IPS-15b (cell line): ENCODE measurements at regions not wholly inside any gene's neighbourhood (a gene's known extent, or its start where the extent isn't known, plus 50 kb on each side); places are given as distances from the start of the nearest gene placed in this dataset.

Experiments used
- H3K27me3 ChIP-seq: one replicate; pipeline ENCODE4 v1.6.1; 2013; ENCODE audit warnings: low read length; ENCODE audit not compliant: control insufficient read depth, insufficient read depth
- H3K36me3 ChIP-seq: one replicate; pipeline ENCODE4 v1.6.1; 2013; ENCODE audit warnings: low read length; ENCODE audit not compliant: control insufficient read depth, insufficient read depth
- H3K4me1 ChIP-seq: one replicate; pipeline ENCODE4 v1.6.1; 2013; ENCODE audit warnings: mild to moderate bottlenecking, low read length; ENCODE audit not compliant: control insufficient read depth, insufficient read depth
- H3K4me3 ChIP-seq: one replicate; pipeline ENCODE4 v1.5.1; 2013; ENCODE audit warnings: low read depth, low read length
- H3K9ac ChIP-seq: one replicate; pipeline ENCODE4 v1.6.1; 2013; ENCODE audit warnings: low read depth, mild to moderate bottlenecking, low read length
- H3K9me3 ChIP-seq: one replicate; pipeline ENCODE4 v1.6.1; 2013; ENCODE audit warnings: mild to moderate bottlenecking, low read length; ENCODE audit not compliant: control insufficient read depth, insufficient read depth

DNA sequence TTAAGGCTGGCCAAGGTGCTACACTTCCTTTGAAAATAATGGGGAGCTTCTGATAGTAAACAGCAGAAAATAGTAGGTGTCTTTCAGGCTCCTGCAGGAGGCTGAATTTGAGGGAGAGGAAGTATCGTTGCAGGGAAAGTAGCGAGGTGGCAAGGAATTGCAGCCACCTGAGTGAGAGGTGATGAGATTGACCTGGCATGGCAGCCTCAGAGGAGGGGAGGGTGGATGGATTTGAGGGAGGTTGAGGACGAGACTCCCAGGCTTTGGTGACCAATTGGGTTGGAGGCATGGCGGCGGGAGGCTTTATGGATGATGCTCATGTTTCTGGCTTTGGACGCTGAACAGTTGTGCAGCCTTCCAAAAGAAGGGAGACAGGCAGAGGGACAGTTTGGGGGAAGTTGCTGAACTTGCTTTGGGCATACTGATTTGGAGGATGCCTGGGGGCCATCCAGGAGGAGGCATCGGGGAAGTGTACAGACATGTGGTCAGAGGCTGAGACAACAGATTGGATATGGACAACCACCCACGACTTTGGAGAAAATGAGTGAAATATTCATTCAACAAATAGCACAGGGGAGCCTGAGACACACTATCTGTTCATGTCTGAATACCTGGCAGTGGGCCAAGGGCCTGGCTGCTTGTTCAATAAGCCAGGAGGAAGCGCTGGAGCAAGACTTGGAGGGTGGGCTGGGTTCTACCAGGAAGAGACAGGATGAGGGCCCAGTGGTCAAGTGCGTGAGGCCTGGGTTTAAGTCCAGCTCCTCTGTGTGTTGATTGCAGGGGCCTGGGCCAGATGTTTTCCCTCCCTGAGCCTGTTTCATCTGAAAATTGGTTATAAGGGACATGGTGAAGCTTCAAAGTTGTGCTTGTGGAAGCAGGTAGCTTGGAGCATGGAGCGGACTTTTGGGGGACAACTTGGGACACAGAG lies 113.2 kb downstream of the CEBPB start:
- H3K4me1 ChIP-seq: peaks cover 8% of the 10 kb centered on the region
- no peaks in the 10 kb centered on the region for H3K9me3 ChIP-seq
- H3K36me3 ChIP-seq: no peaks in the 10 kb centered on the region
- no peaks in the 10 kb centered on the region for H3K27me3 ChIP-seq
- H3K9ac ChIP-seq: no peak overlapping the region
- H3K4me3 ChIP-seq: no peak overlapping the region

DNA sequence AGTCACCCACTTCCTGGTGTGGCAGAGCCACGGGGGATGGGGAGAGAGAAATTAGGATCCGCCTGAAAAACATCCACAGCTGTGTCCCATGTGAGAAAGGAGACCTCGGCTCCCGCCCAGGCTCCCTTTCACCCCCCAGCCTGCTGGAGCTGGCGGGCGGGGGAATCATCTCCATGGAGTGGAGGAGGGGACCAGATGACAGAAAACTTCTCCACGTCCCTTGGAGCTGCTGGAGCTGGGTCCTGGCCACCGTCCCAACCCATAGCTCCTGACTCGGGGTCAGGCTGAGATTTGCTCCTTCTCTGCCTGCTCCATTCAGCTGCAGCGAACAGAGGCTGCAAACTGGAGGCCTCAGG lies 113.8 kb downstream of the CEBPB start:
- Histone ChIP-seq H3K9me3 (no peaks in the 10 kb centered on the region), H3K4me1 (peaks cover 9% of the 10 kb centered on the region), H3K9ac (no peak overlapping the region), H3K4me3 (no peak overlapping the region), H3K36me3 (no peaks in the 10 kb centered on the region), H3K27me3 (no peaks in the 10 kb centered on the region)

DNA sequence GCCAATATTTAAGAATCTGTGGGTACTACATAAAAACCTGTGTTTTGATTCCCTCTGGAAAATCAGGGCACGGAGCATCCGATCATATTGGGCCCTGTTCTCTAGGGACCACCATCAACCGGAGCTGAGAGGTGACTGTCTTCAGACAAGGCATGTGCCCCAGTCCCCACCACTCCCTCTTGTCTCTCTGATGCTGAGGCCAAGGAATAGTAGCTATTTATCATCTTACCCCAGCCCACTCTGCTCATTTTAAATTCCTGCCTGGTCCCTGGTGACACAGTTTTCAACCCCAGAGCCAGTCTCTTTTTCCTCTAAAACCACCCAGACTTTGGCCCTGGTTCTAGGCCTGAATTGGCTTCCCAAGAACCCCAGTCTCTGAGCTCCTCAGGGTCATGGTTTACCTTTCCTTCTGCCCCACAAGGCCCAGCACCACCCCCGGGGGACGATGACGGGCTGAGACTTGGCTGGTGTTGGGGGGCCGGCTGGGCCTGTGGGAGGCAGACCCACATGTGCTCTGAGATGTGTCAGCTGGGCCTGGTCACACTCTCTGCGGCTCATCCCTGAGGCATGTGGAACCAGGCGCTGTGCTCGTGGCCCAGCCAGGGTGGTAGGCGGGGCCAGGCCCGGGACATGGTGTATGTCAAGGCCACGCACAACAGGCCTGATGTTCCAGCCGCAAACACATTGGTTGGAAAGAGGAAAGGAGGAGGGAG lies 114.4 kb downstream of the CEBPB start:
- Histone ChIP-seq H3K4me1 (peaks cover 10% of the 10 kb centered on the region), H3K27me3 (no peaks in the 10 kb centered on the region), H3K36me3 (no peaks in the 10 kb centered on the region), H3K9me3 (no peaks in the 10 kb centered on the region), H3K9ac (no peak overlapping the region), H3K4me3 (no peak overlapping the region)

DNA sequence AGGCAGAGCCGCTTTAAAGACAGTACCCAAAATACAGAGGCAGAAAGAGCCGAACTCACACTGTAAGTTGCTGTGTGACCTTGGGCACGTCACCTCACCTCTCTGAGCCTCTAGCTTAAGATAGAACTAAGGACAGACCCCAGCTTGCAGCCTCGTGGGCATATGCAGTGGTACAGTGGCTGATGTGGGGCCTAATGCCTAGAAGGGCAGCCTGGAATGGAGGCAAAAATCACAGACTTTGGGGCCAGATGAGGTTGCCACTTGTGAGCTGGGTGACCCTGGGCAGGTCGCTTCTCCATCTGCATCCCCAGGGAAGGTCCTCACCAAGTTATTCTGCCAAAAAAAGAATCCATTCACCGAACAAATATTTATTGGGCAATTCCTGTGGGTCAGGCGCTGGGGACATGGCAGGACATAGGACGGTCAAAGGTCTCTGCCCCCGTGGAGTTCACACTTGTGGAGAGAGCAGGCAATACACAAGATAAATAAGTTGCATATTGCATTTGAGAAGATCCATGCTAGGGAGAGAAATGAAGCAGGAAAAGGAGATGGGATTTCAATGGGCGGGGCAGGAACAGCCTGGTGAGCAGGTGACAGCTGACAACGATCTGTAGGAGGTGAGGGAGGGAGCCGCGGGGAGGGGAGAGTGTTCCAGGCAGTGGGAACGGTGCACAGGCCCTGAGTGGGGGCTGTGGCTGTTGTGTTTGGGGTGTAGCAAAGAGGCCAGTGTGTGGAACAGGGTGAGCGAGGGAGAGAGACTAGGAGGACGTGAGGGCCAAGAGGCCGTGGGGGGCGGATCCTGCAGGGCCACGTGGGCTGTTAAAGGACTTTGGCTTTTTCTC lies 115.2 kb downstream of the CEBPB start:
- no peaks in the 10 kb centered on the region for H3K36me3 ChIP-seq
- no peak overlapping the region for H3K4me3 ChIP-seq
- no peak overlapping the region for H3K9ac ChIP-seq
- H3K4me1 ChIP-seq: peaks cover 10% of the 10 kb centered on the region
- H3K9me3 ChIP-seq: no peaks in the 10 kb centered on the region
- H3K27me3 ChIP-seq: no peaks in the 10 kb centered on the region

DNA sequence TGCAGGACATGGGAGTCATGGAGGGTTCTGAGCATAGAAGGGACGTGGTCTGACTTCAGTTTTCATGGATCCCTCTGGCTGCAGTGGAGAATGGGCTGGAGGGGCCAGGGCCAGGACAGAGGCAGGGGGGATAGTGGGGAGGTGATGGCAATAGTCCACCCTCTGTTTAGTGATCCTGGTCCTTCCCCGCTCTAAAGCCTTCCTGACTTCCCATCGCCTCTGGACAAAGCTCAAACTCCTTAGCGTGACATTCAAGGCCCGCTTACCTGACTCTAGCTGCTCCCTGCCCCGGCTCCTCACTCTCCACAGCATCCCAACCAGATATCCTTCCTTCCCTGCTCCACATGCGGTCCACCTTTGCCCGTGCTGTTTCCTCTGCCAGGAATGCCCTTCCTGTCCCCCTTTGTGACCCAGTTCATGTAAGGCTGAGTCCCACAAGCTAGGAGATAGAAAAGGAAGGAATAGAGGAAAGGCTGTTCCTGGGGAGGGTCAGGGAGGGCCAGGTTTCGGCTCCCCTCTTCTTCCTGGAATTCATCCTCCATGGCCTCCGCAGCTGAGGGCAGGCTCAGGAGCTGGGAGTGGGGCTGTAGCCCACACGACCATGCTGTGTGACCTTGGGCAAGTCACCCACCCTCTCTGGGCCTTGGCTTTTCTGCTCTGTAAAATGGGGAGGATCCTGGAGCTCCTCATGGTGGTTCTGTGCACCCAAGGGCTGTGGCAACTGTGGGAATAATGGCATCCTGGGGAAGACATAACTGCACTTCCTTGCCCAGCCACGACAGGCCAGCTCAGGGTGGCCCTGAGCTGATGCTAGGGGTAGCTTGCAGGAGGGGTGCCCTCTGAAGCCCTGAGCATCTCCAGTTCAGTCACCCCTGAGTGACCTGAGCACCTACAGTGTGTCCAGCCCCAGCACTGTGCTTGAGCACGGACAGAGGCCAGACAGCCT lies 116.1 kb downstream of the CEBPB start:
- H3K4me3 ChIP-seq: no peak overlapping the region
- H3K4me1 ChIP-seq: peaks cover 10% of the 10 kb centered on the region

DNA sequence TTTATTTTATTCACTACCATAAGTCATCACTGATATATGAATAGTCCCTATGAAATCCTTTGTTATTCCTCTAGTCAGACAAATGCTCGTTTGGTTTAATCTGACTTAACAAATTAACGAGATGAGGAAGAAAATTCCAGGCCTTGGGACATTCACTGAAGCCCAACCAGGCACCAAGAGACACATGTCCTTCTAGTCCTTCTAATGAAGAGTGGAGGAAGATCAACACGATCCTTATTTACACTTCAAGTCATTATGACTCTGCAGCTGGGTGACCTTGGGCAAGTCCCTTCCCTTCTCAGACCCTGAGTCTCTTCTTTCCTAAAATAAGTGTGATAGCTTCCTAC lies 117.5 kb downstream of the CEBPB start:
- H3K4me1 ChIP-seq: peaks cover 10% of the 10 kb centered on the region
- H3K27me3 ChIP-seq: no peaks in the 10 kb centered on the region
- no peaks in the 10 kb centered on the region for H3K36me3 ChIP-seq
- no peaks in the 10 kb centered on the region for H3K9me3 ChIP-seq
- H3K9ac ChIP-seq: no peak overlapping the region
- H3K4me3 ChIP-seq: no peak overlapping the region

More for the DNA sequence above, 116.1 kb downstream of the CEBPB start:
- no peaks in the 10 kb centered on the region for H3K27me3 ChIP-seq
- no peaks in the 10 kb centered on the region for H3K36me3 ChIP-seq
- H3K9ac ChIP-seq: no peak overlapping the region
- H3K9me3 ChIP-seq: no peaks in the 10 kb centered on the region

DNA sequence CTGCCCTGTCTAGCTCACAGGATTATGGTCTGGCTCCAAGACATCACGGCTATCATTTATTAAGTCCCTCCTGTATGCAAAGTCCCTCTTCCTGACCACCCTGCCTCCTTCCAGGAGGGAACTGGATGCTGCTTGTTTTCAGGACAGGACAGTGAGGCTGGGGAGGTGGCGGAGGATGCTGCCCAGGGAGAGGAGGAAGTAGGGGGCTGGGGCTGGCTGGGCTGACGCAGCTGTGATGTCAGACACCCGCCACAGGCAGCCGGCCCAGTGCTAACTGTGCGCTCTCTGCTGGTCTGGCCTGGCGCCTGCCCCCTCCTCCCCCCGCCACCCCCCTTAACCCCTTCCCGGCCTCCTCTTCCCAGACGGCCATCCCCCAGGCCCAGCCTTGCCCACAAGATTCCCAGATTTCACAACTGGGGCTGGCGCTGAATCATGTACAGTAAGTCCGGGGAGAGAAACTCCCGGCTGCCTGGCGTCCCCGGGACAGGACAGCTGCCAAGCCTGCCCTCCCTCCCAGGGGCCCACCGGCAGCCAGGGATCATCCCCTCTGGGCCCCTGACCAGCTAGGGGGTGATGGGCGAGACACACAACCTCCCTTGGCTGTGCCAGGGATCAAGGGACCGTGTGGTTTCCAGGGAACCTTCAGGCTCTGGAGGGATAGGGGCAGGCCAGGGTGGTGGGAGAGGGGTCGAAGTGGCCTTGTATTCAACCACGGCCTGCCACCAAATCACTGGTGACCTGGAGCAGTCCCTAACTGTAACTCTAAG lies 118.1 kb downstream of the CEBPB start:
- H3K4me3 ChIP-seq: no peak overlapping the region
- no peaks in the 10 kb centered on the region for H3K27me3 ChIP-seq
- no peaks in the 10 kb centered on the region for H3K9me3 ChIP-seq
- no peaks in the 10 kb centered on the region for H3K36me3 ChIP-seq
- H3K4me1 ChIP-seq: peaks cover 10% of the 10 kb centered on the region
- no peak overlapping the region for H3K9ac ChIP-seq

DNA sequence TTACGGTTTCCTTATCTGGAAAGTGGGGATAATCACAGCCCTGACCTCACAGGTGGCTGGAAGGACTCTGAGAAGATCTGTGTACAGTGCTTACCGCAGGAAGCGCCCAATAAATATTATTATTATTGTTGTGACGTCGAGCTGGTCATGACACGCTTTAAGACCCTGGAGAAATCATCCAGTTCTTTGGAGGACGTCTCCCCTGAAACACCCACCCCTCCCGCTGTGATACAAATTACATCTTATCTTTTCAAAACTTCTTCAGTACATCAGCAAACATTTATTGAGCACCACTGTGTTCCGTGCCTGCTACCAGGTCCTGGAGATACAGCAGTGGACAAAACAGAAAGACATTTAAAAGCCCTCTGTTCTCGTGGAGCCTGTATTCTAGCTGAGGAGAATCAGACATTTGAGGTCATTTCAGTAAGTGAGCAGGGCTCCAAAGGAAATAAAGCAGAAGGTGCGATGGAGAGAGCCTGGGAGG lies 118.7 kb downstream of the CEBPB start:
- Histone ChIP-seq H3K9ac (no peak overlapping the region), H3K9me3 (no peaks in the 10 kb centered on the region), H3K36me3 (no peaks in the 10 kb centered on the region), H3K27me3 (no peaks in the 10 kb centered on the region), H3K4me3 (no peak overlapping the region), H3K4me1 (peaks cover 10% of the 10 kb centered on the region)

DNA sequence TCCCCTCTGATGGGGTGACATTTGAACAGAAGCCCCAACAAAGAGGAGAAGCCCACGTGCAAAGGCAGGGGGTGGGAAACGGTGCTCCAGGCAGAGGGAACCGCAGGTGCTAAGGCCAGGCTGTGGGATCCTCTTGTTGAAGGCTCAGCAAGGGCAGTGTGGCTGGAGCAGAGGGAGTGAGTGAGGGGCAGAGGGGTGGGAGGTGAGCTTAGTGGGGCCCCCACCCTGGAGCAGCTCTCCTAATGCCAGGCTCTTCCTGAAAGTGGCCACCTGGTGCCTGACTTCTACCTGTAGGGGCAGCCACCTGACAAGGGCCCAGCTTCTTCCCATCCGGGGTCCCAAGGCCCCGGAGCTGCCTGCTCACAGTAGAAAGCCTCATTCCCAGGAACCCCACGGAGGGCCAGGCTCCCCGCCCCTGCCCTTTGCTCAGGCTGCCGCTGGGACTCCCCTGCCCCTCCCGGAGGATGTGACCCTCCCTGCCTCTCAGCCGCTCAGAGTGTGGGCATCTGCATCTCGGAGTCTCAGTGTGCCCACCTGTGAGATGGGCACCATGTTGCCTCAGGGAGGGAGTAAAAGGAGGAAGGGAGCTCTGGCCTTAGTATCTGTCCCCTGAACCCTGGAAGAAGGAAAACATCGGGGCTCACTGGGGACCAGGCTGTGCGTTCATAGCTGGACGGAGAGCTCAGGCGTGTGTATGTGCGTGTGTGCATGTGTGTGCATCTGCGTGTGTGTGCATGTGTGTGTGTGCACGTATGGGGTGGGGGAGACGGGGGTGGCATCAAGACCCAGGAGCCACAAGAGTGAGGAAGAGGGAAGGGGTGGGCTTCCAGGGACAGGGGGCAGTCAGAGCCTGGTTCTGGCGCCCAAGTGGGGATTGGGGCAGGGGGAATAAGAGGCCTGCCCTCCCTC lies 119.4 kb downstream of the CEBPB start:
- no peaks in the 10 kb centered on the region for H3K9me3 ChIP-seq
- H3K4me1 ChIP-seq: peaks cover 10% of the 10 kb centered on the region
- H3K36me3 ChIP-seq: no peaks in the 10 kb centered on the region
- H3K27me3 ChIP-seq: no peaks in the 10 kb centered on the region
- H3K4me3 ChIP-seq: no peak overlapping the region
- no peak overlapping the region for H3K9ac ChIP-seq

DNA sequence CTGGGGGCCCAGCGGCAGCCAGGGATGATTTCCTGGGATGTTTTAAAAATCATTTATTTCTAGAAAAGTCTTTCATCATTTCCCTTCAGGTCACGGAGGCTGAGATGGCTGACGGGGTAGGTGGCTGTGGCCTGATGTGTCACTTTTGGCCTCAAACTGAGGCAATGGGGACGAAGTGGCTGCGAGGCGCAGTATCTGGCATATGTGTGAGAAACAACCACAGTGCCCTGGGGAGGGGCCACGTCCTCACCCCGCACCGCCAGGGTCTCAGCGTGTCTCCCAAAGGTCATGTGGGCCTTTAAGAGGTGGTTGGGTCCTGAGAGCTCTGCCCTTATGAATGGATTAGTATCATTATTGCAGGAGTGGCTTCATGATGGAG lies 120.0 kb downstream of the CEBPB start:
- H3K9ac ChIP-seq: no peak overlapping the region
- H3K36me3 ChIP-seq: no peaks in the 10 kb centered on the region
- H3K9me3 ChIP-seq: no peaks in the 10 kb centered on the region
- no peak overlapping the region for H3K4me3 ChIP-seq
- peaks cover 10% of the 10 kb centered on the region for H3K4me1 ChIP-seq
- no peaks in the 10 kb centered on the region for H3K27me3 ChIP-seq
